DOHH2 (cell line): ENCODE measurements at regions not wholly inside any gene's neighbourhood (a gene's known extent, or its start where the extent isn't known, plus 50 kb on each side); places are given as distances from the start of the nearest gene placed in this dataset.

Experiments
- EZH2phosphoT487 ChIP-seq: fragments of 200-600 bp; sonication (generic); IDR thresholded peaks from 2 replicates; pipeline ENCODE4 v1.6.1; 2017; ENCODE audit warnings: borderline replicate concordance, mild to moderate bottlenecking, antibody characterized with exemption, low read length, moderate library complexity, mixed read lengths
- TF ChIP-seq, protein P1 (sequence below): fragments of 200-600 bp; sonication (generic); IDR thresholded peaks from one replicate; pipeline ENCODE4 v1.5.1; 2014; ENCODE audit warnings: antibody characterized with exemption, mild to moderate bottlenecking, low read depth, low read length; ENCODE audit not compliant: poor library complexity, severe bottlenecking

DNA sequence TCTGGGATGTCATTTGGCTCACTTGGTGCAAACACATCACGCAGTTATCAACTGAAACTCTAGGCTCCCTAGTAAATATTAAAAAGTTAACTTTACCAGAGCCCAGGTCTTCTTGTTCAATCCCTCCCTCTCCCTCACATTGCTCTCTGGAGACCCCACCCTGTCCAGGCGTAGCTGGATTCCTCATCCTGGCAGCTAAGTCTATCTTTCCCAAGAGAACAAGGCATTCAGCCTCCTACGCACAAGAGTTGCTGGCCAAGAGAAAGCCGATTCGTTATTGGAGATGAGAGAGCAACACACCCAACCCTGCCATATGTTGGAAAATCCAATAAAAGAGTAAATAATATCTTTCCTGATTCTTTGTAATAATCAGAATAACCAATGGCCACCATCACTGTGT lies 117.9 kb downstream of the SLC30A10 start:
- TF ChIP-seq, protein P1, sequence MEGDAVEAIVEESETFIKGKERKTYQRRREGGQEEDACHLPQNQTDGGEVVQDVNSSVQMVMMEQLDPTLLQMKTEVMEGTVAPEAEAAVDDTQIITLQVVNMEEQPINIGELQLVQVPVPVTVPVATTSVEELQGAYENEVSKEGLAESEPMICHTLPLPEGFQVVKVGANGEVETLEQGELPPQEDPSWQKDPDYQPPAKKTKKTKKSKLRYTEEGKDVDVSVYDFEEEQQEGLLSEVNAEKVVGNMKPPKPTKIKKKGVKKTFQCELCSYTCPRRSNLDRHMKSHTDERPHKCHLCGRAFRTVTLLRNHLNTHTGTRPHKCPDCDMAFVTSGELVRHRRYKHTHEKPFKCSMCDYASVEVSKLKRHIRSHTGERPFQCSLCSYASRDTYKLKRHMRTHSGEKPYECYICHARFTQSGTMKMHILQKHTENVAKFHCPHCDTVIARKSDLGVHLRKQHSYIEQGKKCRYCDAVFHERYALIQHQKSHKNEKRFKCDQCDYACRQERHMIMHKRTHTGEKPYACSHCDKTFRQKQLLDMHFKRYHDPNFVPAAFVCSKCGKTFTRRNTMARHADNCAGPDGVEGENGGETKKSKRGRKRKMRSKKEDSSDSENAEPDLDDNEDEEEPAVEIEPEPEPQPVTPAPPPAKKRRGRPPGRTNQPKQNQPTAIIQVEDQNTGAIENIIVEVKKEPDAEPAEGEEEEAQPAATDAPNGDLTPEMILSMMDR: no peak
- TF ChIP-seq EZH2phosphoT487: no peak
